GM19238 (cell line): ENCODE measurements at regions not wholly inside any gene's neighbourhood (a gene's known extent, or its start where the extent isn't known, plus 50 kb on each side); places are given as distances from the start of the nearest gene placed in this dataset.
A peak's percentile ranks its signal among the peaks of the same experiment; 100 is the strongest.

ENCODE experiments used
- DNase-seq: peaks from one replicate; pipeline ENCODE4 v3.0.0; 2011; ENCODE audit warnings: low spot score; ENCODE audit not compliant: insufficient read length

DNA sequence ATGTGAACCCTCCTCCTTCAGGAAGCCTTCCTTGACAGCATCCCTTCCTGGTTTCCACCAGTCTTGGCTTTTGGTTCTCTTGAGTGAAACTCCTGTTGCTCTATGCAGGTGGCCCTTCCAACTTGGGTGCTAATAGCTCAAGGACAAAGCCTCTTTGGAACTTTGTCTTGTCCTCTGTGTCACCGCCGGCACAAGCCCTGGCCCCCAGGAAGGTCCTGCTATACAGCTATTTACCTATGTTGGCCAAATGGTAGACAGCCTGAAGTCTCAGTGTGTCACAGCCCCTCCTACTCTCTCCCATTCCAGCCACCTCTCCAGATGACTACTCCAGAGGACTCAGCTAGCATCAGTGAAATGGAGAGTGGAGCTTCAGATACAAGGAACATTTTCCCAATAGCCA is 94.7 kb upstream of the ZNF618 start:
- no peak for DNase-seq

DNA sequence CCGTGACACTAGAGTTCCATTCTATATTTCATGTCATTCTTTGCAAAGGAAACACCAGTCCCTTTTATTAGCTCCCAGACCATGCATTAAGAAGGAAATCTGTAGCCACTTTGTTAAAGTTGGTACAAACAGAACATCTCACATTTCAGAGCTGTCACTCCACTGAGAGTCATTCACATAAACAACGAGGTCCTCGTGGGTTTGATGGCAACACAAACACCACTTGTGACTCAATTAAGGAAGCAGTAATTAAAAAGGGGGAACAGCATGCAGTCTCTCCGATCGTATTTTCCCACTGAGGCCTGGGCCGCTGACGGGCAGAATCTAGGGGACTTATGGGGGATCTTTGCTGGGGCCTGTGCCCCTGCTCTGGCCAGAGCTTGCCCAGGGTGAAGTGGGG is 94.2 kb upstream of the ZNF618 start:
- DNase-seq: no peak

- DNase-seq: no peak
These were observed 92.6 kb upstream of the ZNF618 start for GRCh38 chr9:113783475-113783874.

DNA sequence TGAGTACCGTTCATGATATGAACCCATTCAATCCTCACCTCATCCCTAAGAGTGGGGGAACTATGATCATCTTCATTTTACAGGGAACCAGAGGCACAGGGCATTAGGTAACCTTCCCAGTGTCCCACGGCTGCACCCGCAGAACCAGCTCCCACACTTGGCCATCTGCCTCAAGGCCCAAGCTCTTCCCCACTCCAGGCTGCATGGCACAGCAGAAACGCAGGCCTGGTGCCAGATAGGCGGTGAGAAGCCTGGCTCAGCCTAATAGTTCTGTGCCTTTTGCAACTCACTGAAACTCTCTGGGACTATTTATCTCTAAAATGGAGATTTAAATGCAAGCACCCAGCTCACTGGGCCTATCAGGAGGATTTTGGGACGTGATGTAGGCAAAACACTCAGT is 90.8 kb upstream of the ZNF618 start:
- no peak for DNase-seq

- DNase-seq: no peak
These were observed 90.0 kb upstream of the ZNF618 start for GRCh38 chr9:113786071-113786470.

GRCh38 chr9:113787871-113788270 is 88.2 kb upstream of the ZNF618 start:
- no peak for DNase-seq

DNA sequence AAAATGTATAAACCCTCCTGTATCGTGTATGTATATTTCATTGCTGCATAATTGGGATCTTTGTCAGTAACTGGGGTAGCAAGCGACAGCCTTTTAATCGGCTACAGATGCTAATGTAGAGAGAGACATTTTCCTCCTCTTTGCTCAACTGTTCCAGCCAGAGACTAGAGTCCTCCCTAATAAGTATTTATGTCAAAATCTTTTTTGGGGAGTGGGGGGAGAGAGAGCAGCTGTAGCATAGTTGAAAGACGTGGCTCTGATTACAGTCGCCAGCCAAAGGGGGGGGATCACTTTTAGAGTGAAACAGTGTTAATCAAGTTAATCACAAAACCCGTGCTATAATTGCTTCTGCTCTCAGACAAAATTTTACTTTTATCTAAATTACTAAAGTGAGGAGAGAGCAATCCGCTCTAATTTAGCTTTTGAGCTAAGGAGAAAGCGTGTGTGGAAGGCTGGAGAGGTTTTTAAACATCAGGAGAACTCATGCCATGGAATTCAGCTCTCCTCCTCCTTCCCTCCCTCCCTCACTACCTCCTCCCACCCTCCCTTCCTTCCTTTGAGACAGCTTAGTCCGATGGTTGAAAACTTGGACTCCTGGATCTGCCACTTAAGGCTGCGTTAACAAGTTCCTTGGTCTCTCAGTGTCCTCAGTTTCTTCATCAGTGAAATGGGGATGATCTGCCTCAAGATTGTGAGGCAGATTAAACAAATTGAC is 87.3 kb upstream of the ZNF618 start:
- DNase-seq: no peak

GRCh38 chr9:113790093-113790492 is 86.0 kb upstream of the ZNF618 start:
- DNase-seq: no peak

DNA sequence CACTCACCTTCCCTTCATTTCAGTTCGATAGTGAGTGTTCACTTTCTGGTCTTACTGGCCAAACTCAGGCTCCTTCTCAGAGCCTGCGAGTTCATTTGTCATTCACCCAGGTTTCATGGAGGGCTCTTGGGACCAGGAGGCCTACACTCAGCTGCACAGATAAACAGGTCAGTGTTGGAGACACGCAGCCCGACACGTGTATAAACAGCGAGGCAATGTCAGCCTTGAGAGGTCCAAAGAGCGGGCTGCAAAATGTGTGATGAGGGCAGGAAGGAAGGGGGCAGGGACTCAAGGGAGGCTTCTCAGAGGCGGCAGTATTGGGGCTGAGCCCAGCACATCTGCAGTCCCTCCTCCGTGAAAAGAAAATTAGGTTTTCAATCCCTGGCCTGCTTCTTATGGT is 82.6 kb upstream of the ZNF618 start:
- DNase-seq: no peak

DNA sequence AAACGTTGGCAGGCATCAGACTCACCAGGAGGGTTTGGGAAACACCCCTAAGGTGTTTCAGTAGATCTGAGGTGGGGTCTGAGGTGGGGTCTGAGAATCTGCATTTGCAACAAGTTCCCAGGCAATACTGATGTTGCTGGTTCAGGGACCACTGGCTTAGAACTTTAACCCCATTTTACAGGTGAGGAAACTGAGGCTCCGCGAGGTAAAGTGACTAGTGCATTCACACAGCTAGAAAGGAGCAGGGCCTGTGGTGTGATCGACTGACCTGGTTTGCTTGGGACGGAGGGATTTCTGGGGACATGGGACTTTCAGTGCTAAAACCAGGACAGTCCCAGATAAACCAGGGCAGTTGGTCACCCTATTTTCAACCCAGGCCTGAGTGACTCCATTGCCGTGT is 81.4 kb upstream of the ZNF618 start:
- DNase-seq: no peak

DNA sequence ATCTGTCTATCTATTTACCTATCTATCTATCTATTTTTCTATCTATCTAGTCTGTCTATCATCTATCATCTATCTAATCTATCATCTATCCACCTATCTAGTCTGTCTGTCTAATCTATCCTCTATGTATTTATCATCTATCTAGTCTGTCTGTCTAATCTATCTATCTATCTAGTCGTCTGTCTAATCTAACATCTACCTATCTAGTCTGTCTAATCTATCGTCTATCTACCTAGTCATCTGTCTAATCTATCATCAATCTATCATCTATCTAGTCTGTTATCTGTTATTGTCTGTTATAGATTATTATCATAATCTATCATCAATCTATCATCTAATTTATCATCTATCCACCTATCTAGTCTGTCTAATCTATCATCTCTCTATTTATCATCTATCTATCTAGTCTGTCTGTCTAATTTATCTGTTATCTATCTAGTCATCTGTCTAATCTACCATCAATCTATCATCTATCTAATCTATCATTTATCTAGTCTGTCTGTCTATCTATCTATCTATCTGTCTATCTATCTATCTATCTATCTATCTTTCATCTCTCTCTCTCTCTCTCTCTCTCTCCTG is 80.2 kb upstream of the ZNF618 start:
- DNase-seq: no peak

GRCh38 chr9:113796646-113797426 is 79.3 kb upstream of the ZNF618 start:
- DNase-seq: no peak

- no peak for DNase-seq
These were observed 77.8 kb upstream of the ZNF618 start for GRCh38 chr9:113798062-113799030.

DNA sequence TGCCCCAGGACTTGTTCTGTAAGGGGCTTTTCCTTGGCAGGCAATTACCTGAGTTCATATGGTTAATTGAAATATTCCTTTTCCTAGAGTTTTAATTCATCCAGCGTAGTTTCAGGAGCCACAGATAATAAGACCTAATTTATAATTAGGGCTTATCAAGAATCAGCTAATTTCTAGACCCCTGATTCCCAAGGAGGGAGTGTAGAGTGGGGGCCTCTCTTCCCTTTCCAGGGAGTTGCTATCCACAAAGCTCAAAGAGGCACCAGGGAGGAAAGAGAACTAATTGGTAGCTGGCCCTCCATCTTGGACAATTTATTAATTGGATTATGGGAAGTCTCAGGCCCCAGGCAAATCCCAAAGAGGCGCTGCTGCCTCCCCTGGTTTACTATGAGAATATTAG is 75.8 kb upstream of the ZNF618 start:
- DNase-seq: no peak

GRCh38 chr9:113803811-113804589 is 72.1 kb upstream of the ZNF618 start:
- DNase-seq: no peak

GRCh38 chr9:113805486-113806132 is 70.5 kb upstream of the ZNF618 start:
- no peak for DNase-seq

- peak; percentile 26 for DNase-seq
These were observed 68.7 kb upstream of the ZNF618 start for GRCh38 chr9:113807173-113808061.

DNA sequence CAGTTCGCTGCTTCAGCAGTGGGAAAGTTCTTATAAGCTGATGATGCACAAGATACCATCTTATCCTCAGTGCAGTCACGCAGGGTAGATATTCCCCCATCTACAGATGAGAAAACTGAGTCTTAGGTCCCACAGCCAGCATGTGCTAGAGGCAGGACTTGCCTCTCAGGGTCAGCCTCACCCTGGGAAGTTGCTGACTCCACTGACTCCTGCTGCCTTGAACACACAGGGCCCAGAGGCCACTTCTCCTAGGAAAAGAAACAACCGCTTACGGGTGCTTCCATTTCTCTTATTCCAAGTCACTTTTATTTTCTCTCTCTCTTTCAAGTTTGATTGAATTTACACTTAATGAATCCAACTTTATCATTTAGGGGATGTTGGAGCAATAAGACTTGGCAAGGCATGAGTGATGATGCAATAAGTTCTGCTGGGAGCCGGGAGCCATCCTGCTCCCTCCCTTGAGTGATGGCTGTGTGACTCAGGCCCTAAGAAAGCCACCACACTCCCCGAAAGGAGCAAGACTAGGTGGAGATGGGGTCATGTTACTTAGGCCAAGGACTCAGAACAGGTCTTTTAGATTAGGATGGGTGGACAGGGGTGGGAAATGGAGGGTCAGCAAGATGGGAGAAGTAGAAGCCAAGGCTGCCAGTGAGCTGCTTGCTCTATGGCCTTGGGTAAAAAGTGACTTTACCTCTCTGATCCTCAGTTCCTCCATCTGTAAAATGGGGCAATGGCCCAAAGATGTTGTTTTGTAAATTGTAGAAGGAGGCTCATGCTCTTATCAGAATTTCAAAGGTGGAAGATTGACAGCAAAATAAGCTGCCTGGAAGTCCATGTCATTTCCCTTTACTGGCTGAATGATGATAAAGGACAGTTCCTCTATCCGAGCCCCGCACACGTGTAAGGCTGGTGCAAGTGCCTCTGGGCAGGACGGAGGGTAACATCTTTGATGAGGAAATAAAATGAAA is 67.4 kb upstream of the ZNF618 start:
- DNase-seq: no peak
